OCI-LY7 (cell line): ENCODE measurements at regions not wholly inside any gene's neighbourhood (a gene's known extent, or its start where the extent isn't known, plus 50 kb on each side); places are given as distances from the start of the nearest gene placed in this dataset.

Experiments used
- EZH2phosphoT487 ChIP-seq: fragments of 200-600 bp; sonication (generic); IDR thresholded peaks from 2 replicates; pipeline ENCODE4 v1.6.1; 2018; ENCODE audit warnings: low read depth, borderline replicate concordance, mild to moderate bottlenecking, mixed run types, antibody characterized with exemption, low read length, moderate library complexity, mixed read lengths
- TF ChIP-seq, protein P1 (sequence below): fragments of 200-600 bp; sonication (generic); conservative IDR thresholded peaks from 2 replicates; pipeline ENCODE4 v1.5.1; 2014; ENCODE audit warnings: mild to moderate bottlenecking, antibody characterized with exemption, low read length, moderate library complexity, mixed read lengths

DNA sequence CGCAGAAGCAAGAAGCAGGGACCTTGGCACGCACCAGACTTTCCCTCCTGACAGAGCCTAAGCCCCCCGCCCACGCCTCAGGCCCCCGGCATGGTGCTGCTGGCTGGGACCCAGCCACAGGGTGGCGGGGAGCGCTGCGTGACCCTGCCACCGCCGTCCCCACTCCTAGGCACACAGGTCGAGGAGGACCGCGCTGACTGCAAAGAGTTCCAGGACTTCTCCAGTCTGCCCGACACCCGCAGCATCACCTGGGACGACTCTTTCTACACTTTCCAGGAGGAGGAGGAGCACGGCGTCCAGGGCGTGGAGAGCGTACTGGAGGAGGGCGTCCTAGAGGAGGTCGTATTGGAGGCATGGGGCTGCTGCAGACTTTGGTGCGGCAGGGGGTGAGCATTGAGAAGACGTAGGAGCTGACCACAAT is 103.7 kb downstream of the TRIM51G start:
- TF ChIP-seq, protein P1, sequence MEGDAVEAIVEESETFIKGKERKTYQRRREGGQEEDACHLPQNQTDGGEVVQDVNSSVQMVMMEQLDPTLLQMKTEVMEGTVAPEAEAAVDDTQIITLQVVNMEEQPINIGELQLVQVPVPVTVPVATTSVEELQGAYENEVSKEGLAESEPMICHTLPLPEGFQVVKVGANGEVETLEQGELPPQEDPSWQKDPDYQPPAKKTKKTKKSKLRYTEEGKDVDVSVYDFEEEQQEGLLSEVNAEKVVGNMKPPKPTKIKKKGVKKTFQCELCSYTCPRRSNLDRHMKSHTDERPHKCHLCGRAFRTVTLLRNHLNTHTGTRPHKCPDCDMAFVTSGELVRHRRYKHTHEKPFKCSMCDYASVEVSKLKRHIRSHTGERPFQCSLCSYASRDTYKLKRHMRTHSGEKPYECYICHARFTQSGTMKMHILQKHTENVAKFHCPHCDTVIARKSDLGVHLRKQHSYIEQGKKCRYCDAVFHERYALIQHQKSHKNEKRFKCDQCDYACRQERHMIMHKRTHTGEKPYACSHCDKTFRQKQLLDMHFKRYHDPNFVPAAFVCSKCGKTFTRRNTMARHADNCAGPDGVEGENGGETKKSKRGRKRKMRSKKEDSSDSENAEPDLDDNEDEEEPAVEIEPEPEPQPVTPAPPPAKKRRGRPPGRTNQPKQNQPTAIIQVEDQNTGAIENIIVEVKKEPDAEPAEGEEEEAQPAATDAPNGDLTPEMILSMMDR: no peak
- TF ChIP-seq EZH2phosphoT487: no peak
